A673 (cell line): ENCODE measurements at regions not wholly inside any gene's neighbourhood (a gene's known extent, or its start where the extent isn't known, plus 50 kb on each side); places are given as distances from the start of the nearest gene placed in this dataset.

Source experiments
- CTCF ChIP-seq: fragments of 300-800, 200-600 bp; sonication (generic); conservative IDR thresholded peaks from 2 replicates; pipeline ENCODE4 v1.5.1; 2017; ENCODE audit warnings: low read depth, mild to moderate bottlenecking, antibody characterized with exemption, low read length, moderate library complexity, mixed read lengths
- EZH2 ChIP-seq: fragments of 200-600 bp; sonication (generic); IDR thresholded peaks from 2 replicates; pipeline ENCODE4 v1.6.1; 2017; ENCODE audit warnings: borderline replicate concordance, low read depth, mild to moderate bottlenecking, mixed read lengths, antibody characterized with exemption, low read length; ENCODE audit not compliant: poor library complexity, severe bottlenecking

GRCh38 chr13:86882107-86882506 is 789.1 kb upstream of the SLITRK5 start:
- TF ChIP-seq EZH2 (no peak), CTCF (no peak)
